ENCODE measurements at regions not wholly inside any gene's neighbourhood (a gene's known extent, or its start where the extent isn't known, plus 50 kb on each side); places are given as distances from the start of the nearest gene placed in this dataset.

- TF ChIP-seq CTCF (IDR thresholded peaks at IDR 0.05) (no peak), POLR2AphosphoS5 (IDR thresholded peaks at IDR 0.05) (no peak), POLR2A (IDR thresholded peaks at IDR 0.05) (no peak)
Observed at GRCh38 chr5:17888155-17888554, 253.9 kb downstream of the TAF11L14 start.
